ENCODE measurements at regions not wholly inside any gene's neighbourhood (a gene's known extent, or its start where the extent isn't known, plus 50 kb on each side); places are given as distances from the start of the nearest gene placed in this dataset.

DNA sequence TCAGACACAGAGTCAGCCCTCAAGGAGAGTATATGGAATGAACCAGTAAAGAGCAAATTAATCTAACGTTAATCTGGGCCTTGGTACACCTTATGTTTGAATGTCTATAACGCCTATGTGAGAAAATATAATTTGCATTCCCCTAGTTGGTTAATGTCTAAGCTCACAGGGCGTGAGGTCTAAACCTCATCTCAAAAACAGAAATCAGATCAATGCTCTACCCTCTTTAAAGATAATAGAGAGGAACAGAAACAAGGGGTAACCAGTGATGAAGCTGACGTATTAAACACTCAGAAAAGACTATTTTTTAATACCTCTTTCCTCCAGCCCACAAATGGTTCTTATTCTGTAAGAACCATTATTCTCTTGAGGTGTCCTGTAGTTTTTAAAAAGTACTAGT, 369.2 kb upstream of the NOCT start:
- POLR2A ChIA-PET (ENCODE audit: unreplicated experiment) = no interaction called here
- H4K20me1 ChIP-seq (ENCODE audit: low read length) = no peaks in the 10 kb centered on the region
- DNase-seq (no peak), ATAC-seq (no peak)
- no peak overlapping the region for H3K4me3 ChIP-seq (ENCODE audit: low read length)
- no peaks in the 10 kb centered on the region for H3K9me2 ChIP-seq (replicated peaks; ENCODE audit: low read length)
- H3K79me2 ChIP-seq (ENCODE audit: low read length) = no peaks in the 10 kb centered on the region
- no TSS peak for BruUV-seq (replicated peaks)
- no peaks in the 10 kb centered on the region for H3K9me3 ChIP-seq (ENCODE audit: low read length)
- TF ChIP-seq EZH2 (IDR thresholded peaks at IDR 0.05; ENCODE audit: low read length, unreplicated experiment) (no peak), EZH2phosphoT487 (IDR thresholded peaks at IDR 0.05; ENCODE audit: borderline replicate concordance, low read length) (no peak), CTCF (conservative IDR thresholded peaks at IDR 0.05; ENCODE audit: low read depth, low read length) (no peak)
- no peak overlapping the region for H2AFZ ChIP-seq (ENCODE audit: low read length)
- no peak overlapping the region for H3K27ac ChIP-seq (ENCODE audit: low read length)
- CTCF ChIA-PET = no interaction called here
- H3K36me3 ChIP-seq (ENCODE audit: low read depth, low read length) = no peaks in the 10 kb centered on the region
- peaks cover 9% of the 10 kb centered on the region for H3K4me1 ChIP-seq (ENCODE audit: insufficient read depth, low read length)
- intact Hi-C loops (cut with micrococcal nuclease) = no loop called here
- no peak overlapping the region for H3K4me2 ChIP-seq (ENCODE audit: low read length)
- no peaks in the 10 kb centered on the region for H3F3A ChIP-seq (ENCODE audit: low read length, unreplicated experiment)
- no peak overlapping the region for H3K9ac ChIP-seq (ENCODE audit: low read length)
- H3K27me3 ChIP-seq (ENCODE audit: low read length) = no peaks in the 10 kb centered on the region

DNA sequence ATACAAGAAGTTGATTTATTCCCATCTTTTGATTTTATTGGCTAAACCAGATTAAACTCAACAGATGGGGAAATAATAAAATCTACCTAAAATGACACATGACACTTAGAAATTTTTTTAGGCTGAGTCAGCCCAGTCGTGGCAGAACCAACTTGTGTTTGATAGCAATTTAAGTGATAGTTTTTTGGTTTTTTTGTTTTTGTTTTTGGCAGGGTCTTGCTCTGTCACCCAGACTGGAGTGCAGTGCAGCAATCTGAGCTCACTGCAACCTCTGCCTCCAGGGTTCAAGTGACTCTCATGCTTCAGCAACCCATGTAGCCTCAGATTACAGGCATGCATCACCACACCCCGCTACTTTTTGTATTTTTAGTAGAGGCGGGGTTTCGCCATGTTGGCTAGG, 370.3 kb upstream of the NOCT start:
- intact Hi-C loops (cut with micrococcal nuclease) = no loop called here
- peak; percentile 71 for DNase-seq
- CTCF ChIA-PET = no interaction called here
- Histone ChIP-seq H3K4me3 (ENCODE audit: low read length) (no peak overlapping the region), H4K20me1 (ENCODE audit: low read length) (no peaks in the 10 kb centered on the region), H2AFZ (ENCODE audit: low read length) (no peak overlapping the region), H3K9ac (ENCODE audit: low read length) (no peak overlapping the region), H3K4me1 (ENCODE audit: insufficient read depth, low read length) (peaks cover 9% of the 10 kb centered on the region), H3K9me2 (replicated peaks; ENCODE audit: low read length) (no peaks in the 10 kb centered on the region), H3K9me3 (ENCODE audit: low read length) (no peaks in the 10 kb centered on the region), H3F3A (ENCODE audit: low read length, unreplicated experiment) (no peaks in the 10 kb centered on the region), H3K27me3 (ENCODE audit: low read length) (no peaks in the 10 kb centered on the region), H3K4me2 (ENCODE audit: low read length) (0 out of 2 replicates have a peak overlapping the region, but pooled peaks have one; percentile 28), H3K36me3 (ENCODE audit: low read depth, low read length) (no peaks in the 10 kb centered on the region), H3K79me2 (ENCODE audit: low read length) (no peaks in the 10 kb centered on the region), H3K27ac (ENCODE audit: low read length) (no peak overlapping the region)
- peak; percentile 35 for ATAC-seq
- POLR2A ChIA-PET (ENCODE audit: unreplicated experiment) = no interaction called here
- no TSS peak for BruUV-seq (replicated peaks)
- no peak for TF ChIP-seq CTCF (conservative IDR thresholded peaks at IDR 0.05; ENCODE audit: low read depth, low read length)
- no peak for TF ChIP-seq EZH2 (IDR thresholded peaks at IDR 0.05; ENCODE audit: low read length, unreplicated experiment)
- no peak for TF ChIP-seq EZH2phosphoT487 (IDR thresholded peaks at IDR 0.05; ENCODE audit: borderline replicate concordance, low read length)

- intact Hi-C loops (cut with micrococcal nuclease) = no loop called here
- Histone ChIP-seq H3K4me2 (ENCODE audit: low read length) (no peak overlapping the region), H2AFZ (ENCODE audit: low read length) (no peak overlapping the region), H3K9me3 (ENCODE audit: low read length) (no peaks in the 10 kb centered on the region), H3K79me2 (ENCODE audit: low read length) (no peaks in the 10 kb centered on the region), H4K20me1 (ENCODE audit: low read length) (no peaks in the 10 kb centered on the region), H3K9ac (ENCODE audit: low read length) (no peak overlapping the region), H3K4me1 (ENCODE audit: insufficient read depth, low read length) (peaks cover 15% of the 10 kb centered on the region), H3K27me3 (ENCODE audit: low read length) (no peaks in the 10 kb centered on the region), H3K27ac (ENCODE audit: low read length) (no peak overlapping the region), H3K9me2 (replicated peaks; ENCODE audit: low read length) (no peaks in the 10 kb centered on the region), H3K4me3 (ENCODE audit: low read length) (no peak overlapping the region), H3F3A (ENCODE audit: low read length, unreplicated experiment) (peaks cover 3% of the 10 kb centered on the region), H3K36me3 (ENCODE audit: low read depth, low read length) (no peaks in the 10 kb centered on the region)
- no TSS peak for BruUV-seq (replicated peaks)
- TF ChIP-seq CTCF (conservative IDR thresholded peaks at IDR 0.05; ENCODE audit: low read depth, low read length) (no peak), EZH2 (IDR thresholded peaks at IDR 0.05; ENCODE audit: low read length, unreplicated experiment) (no peak), EZH2phosphoT487 (IDR thresholded peaks at IDR 0.05; ENCODE audit: borderline replicate concordance, low read length) (no peak)
- ChIA-PET POLR2A (ENCODE audit: unreplicated experiment) (no interaction called here), CTCF (no interaction called here)
- DNase-seq (no peak), ATAC-seq (no peak)
Measured at GRCh38 chr4:138644322-138644721, 371.3 kb upstream of the NOCT start.

Measured in PC-3 (cell line).